Pancreas (tissue), 8 donors: ENCODE measurements at regions not wholly inside any gene's neighbourhood (a gene's known extent, or its start where the extent isn't known, plus 50 kb on each side); places are given as distances from the start of the nearest gene placed in this dataset.

ENCODE experiments used
- ATAC-seq, 4 donors: fragments of 200-7000 bp; cut with Tn5 transposase; one replicate each; pipeline versions ENCODE4 v1.8.0 to v1.9.1; 2020; ENCODE audit warnings: mild to moderate bottlenecking in 4 of 4, moderate library complexity in 4 of 4
- DNase-seq, 6 donors: peaks; one replicate each; pipeline ENCODE4 v3.0.0-alpha.2; 2020
- FAIRE-seq: peaks from 2 replicates; lab custom pipeline; 2012; peaks lifted over from hg19 to GRCh38; lab: Jason Lieb, UNC
- H3K27ac ChIP-seq, 4 donors: fragments of 200-600 bp; sonication (generic); 1 replicate in 3 of 4; 2 replicates in 1 of 4; pipeline versions ENCODE4 v1.5.0 to v1.8.0; 2020
- H3K27me3 ChIP-seq, 4 donors: fragments of 200-600 bp; one replicate each; pipeline ENCODE4 v1.8.0; 2021
- H3K36me3 ChIP-seq, 3 donors: fragments of 200-600 bp; sonication (generic) in 1 of 3; one replicate each; pipeline versions ENCODE4 v1.5.0 to v1.8.0; 2020 to 2021
- H3K4me1 ChIP-seq, 3 donors: fragments of 200-600 bp; one replicate each; pipeline ENCODE4 v1.8.0; 2021
- H3K4me3 ChIP-seq, 4 donors: fragments of 200-600 bp; sonication (generic) in 2 of 4; one replicate each; pipeline versions ENCODE4 v1.5.0 to v1.8.0; 2020 to 2021
- H3K9me3 ChIP-seq, 4 donors: fragments of 200-600 bp; one replicate each; pipeline ENCODE4 v1.8.0; 2021
- intact Hi-C, 3 donors: fragments of 100-400 bp; cut with DNase I; formaldehyde crosslinking; loops; one replicate each; pipeline versions ENCODE4 v1.11.1 to v1.14.2; 2022
- TF ChIP-seq, protein P1 (sequence below), 4 donors: fragments of 200-600 bp; sonication (generic) in 3 of 4; IDR thresholded peaks; one replicate each; pipeline versions ENCODE4 v1.5.0 to v1.8.0; 2021; ENCODE audit warnings: antibody characterized with exemption in 4 of 4
- donor health status: DM: no; HTN: no; CAD: no; lungs with moderate emphysema.
- donor health status: DM: no; HTN: no; CAD: no.
- donor health status: control.
- donor health status: control.
- donor health status: DM: yes; HTN: yes; CAD: no.
- donor health status: DM: no; HTN: no; CAD: no.
- donor health status: DM: no; HTN: no; CAD: no.
- donor health status: DM: yes; HTN: yes; CAD: no.

DNA sequence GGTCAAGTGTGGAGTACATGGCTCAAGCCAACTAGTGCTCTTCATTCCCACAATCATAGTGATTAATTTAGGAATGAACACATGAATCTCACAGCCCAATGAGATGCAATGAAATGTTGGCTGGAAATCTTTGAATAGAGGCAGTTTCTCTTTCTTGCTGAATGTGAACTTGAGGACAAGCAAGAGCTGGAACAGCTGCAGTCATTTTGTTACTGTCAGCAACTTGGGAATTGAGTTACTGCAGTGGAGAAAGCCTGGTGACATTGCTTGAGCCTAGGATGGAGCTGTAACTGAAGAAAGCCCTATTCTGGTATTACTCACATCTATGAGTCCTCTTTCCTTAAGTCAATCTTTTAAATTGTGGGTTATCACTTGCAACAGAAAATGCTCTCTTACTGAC, 62.3 kb downstream of the YIPF5 start:
- no peak for FAIRE-seq
- H3K36me3 ChIP-seq = no peaks in the 10 kb centered on the region
- intact Hi-C loops = no loop called here
- no peaks in the 10 kb centered on the region for H3K27me3 ChIP-seq
- DNase-seq = no peak
- TF ChIP-seq, protein P1, sequence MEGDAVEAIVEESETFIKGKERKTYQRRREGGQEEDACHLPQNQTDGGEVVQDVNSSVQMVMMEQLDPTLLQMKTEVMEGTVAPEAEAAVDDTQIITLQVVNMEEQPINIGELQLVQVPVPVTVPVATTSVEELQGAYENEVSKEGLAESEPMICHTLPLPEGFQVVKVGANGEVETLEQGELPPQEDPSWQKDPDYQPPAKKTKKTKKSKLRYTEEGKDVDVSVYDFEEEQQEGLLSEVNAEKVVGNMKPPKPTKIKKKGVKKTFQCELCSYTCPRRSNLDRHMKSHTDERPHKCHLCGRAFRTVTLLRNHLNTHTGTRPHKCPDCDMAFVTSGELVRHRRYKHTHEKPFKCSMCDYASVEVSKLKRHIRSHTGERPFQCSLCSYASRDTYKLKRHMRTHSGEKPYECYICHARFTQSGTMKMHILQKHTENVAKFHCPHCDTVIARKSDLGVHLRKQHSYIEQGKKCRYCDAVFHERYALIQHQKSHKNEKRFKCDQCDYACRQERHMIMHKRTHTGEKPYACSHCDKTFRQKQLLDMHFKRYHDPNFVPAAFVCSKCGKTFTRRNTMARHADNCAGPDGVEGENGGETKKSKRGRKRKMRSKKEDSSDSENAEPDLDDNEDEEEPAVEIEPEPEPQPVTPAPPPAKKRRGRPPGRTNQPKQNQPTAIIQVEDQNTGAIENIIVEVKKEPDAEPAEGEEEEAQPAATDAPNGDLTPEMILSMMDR (IDR thresholded peaks at IDR 0.05) = no peak
- H3K4me3 ChIP-seq = no peak overlapping the region
- no peaks in the 10 kb centered on the region for H3K4me1 ChIP-seq
- no peak overlapping the region for H3K27ac ChIP-seq
- H3K9me3 ChIP-seq = no peaks in the 10 kb centered on the region
- ATAC-seq = no peak
